GM21825 (cell line): ENCODE measurements at regions not wholly inside any gene's neighbourhood (a gene's known extent, or its start where the extent isn't known, plus 50 kb on each side); places are given as distances from the start of the nearest gene placed in this dataset.
A peak's percentile ranks its signal among the peaks of the same experiment; 100 is the strongest.
"Not testable (repeated sequence)": the region's sequence is repeated elsewhere in the genome, so short reads cannot be mapped to it uniquely, and the experiment has no call there.

Source experiments
- ATAC-seq: cut with Tn5 transposase; IDR thresholded peaks from one replicate; pipeline ENCODE4 v1.9.1; 2021; ENCODE audit warnings: mild to moderate bottlenecking, moderate library complexity; ENCODE audit not compliant: unreplicated experiment

DNA sequence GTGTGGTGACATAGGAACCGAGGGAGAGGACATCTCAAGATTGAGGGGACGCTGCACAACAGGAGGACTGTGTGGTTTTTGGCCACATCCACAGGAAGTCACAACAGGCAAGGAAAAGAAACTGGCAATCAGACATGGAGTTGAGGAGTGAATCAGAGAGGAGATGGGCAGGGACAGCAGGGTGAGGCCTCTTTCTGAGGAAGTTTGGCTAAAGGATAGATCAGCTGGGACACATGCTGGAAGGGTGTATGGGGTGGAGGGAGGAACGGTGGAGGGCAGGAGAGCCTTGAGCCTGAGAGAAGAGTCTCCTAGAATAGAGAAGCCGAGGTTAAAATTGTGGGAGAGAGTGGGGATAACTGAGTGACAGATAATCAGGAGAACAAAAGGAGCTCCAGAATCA is 75.1 kb upstream of the CIDEA start:
- not testable (repeated sequence) for ATAC-seq

DNA sequence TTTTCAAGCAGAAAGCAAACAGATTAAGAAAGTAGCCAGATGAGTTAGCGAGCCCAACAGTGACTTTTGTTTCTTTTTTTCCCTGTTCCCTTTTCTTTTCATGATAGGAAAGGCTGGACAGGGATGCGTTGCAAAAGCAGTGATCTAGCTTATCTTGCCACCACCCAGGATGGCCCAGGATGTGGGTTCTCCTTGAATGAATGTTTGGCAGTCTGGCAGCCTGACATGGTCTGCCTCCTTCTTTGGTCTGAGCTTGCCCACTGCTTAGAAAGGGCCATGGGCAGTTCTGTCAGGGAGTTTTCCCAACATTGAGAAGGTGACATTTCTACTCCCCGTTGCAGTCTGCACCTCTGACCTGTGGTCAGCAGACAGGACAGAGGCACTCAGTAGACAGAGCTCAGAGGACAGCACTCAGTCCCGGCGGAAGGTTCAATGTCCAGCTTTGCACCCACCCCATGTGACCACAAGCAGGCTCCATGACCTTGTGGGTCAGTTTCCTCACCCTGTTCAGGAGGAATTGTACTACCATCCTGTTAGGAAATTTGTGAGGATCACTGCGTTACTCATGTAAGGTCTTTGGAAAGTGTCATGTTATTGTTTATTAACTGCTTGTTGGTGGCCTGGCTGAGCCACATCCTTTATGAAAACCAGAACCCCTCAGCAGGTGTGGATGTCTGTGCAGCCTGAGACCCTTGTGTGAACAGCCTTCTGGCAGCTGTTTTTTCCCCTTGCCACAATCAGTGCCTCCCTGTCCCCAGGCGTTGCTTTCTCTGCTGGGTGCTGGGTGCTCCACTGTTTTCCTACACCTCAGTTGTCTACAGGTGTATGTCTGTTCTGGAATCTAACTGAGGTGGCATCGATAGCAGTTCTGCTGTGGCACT is 74.2 kb upstream of the CIDEA start:
- ATAC-seq, result not testable (repeated sequence)

DNA sequence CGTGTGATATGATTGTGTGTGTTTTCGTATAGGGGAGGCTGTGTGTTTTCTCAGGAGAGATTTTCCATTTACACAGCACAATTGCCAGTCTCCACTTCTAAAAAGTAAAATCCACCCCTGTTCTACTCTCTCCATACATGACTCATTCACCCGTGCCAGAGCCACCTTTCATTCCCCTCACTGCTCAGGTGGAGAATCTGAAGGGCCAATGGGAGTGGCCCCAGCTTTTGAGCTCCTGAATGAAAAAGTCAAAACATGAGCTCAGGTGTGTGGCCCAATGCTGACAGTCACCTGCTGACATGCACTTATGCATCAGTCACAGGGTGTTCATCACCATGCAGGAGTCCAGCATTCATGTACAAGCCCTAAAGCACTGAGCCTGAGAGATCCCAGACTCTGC is 55.4 kb upstream of the CIDEA start:
- ATAC-seq, result not testable (repeated sequence)

- ATAC-seq, result peak; percentile 98
Observed at GRCh38 chr18:12200186-12200585, 54.0 kb upstream of the CIDEA start.
